B cell (primary cell): ENCODE measurements at regions not wholly inside any gene's neighbourhood (a gene's known extent, or its start where the extent isn't known, plus 50 kb on each side); places are given as distances from the start of the nearest gene placed in this dataset.

Experiments used
- ATAC-seq: fragments of 200-7000 bp; cut with Tn5 transposase; one replicate; pipeline ENCODE4 v1.10.0; 2021; ENCODE audit warnings: low read depth, mild to moderate bottlenecking, moderate number of reproducible peaks, moderate library complexity
- CTCF ChIA-PET: fragments of 350-600 bp; sonication (Branson Sonifier 250); formaldehyde crosslinking; loops from one replicate; lab custom pipeline; 2021; ENCODE audit warnings: antibody characterized with exemption, inconsistent platforms; lab: Charles Lee
- POLR2A ChIA-PET: fragments of 350-600 bp; sonication (Branson Sonifier 250); formaldehyde crosslinking; loops from one replicate; lab custom pipeline; 2021; ENCODE audit warnings: antibody characterized with exemption; lab: Charles Lee
- DNase-seq: peaks from one replicate; pipeline ENCODE4 v3.0.0; 2013
- H2AFZ ChIP-seq: 2 replicates; pipeline ENCODE4 v1.6.1; 2012; ENCODE audit warnings: mild to moderate bottlenecking, low read depth, low read length; ENCODE audit not compliant: insufficient read depth, poor library complexity, severe bottlenecking
- H3K27ac ChIP-seq, 2 donors: 1 replicate in 1 of 2; 2 replicates in 1 of 2; pipeline ENCODE4 v1.5.1; 2012 to 2013; ENCODE audit warnings: low read length in 2 of 2, mild to moderate bottlenecking in 2 of 2, moderate library complexity in 1 of 2
- H3K27me3 ChIP-seq, 4 experiments: fragments of 200-600 bp in 1 of 4; sonication (generic) in 1 of 4; replicated peaks in 1 of 4; 1 replicate in 2 of 4; 2 replicates in 2 of 4; pipeline versions ENCODE4 v1.6.1 to v1.7.0; 2013 to 2016; ENCODE audit warnings: low read length in 3 of 4, mild to moderate bottlenecking in 2 of 4, mixed read lengths in 1 of 4, moderate library complexity in 1 of 4; ENCODE audit not compliant: insufficient read depth in 4 of 4, control insufficient read depth in 3 of 4; ENCODE audit errors: control extremely low read depth in 1 of 4
- H3K36me3 ChIP-seq, 2 experiments: replicated peaks in 1 of 2; 1 replicate in 1 of 2; 2 replicates in 1 of 2; pipeline versions ENCODE4 v1.6.1 to v1.7.1; 2013; ENCODE audit warnings: low read length in 1 of 2; ENCODE audit not compliant: insufficient read depth in 2 of 2, control insufficient read depth in 1 of 2; ENCODE audit errors: control extremely low read depth in 1 of 2, extremely low read depth in 1 of 2
- H3K4me1 ChIP-seq, 2 donors: fragments of 200-600 bp in 1 of 2; sonication (generic) in 1 of 2; 1 replicate in 1 of 2; 2 replicates in 1 of 2; pipeline versions ENCODE4 v1.5.1 to v1.6.1; 2013 to 2017; ENCODE audit warnings: low read length in 2 of 2; ENCODE audit not compliant: control insufficient read depth in 2 of 2, insufficient read depth in 2 of 2
- H3K4me2 ChIP-seq: replicated peaks from 2 replicates; pipeline ENCODE3; 2012; ENCODE audit warnings: mild to moderate bottlenecking, low read depth, low read length; ENCODE audit not compliant: poor library complexity, severe bottlenecking
- H3K4me3 ChIP-seq, 5 experiments: fragments of 200-600 bp in 1 of 5; sonication (generic) in 1 of 5; 1 replicate in 3 of 5; 2 replicates in 2 of 5; pipeline versions ENCODE4 v1.5.1 to v1.7.0; 2011 to 2016; ENCODE audit warnings: low read length in 4 of 5, mild to moderate bottlenecking in 4 of 5, low read depth in 2 of 5, control low read depth in 1 of 5, moderate library complexity in 1 of 5; ENCODE audit not compliant: insufficient read depth in 1 of 5; ENCODE audit errors: control extremely low read depth in 1 of 5, extremely low read depth in 1 of 5
- H3K79me2 ChIP-seq: fragments of 200-600 bp; sonication (generic); one replicate; pipeline ENCODE4 v1.6.0; 2016; ENCODE audit warnings: low read length; ENCODE audit not compliant: control insufficient read depth, insufficient read depth
- H3K9ac ChIP-seq: fragments of 200-600 bp; sonication (generic); 2 replicates; pipeline ENCODE4 v1.6.1; 2017; ENCODE audit warnings: mild to moderate bottlenecking, low read length, moderate library complexity
- H3K9me3 ChIP-seq, 3 donors: one replicate each; pipeline versions ENCODE4 v1.6.1 to v1.7.1; 2013; ENCODE audit warnings: low read length in 2 of 3; ENCODE audit not compliant: control insufficient read depth in 2 of 3, insufficient read depth in 1 of 3; ENCODE audit errors: control extremely low read depth in 1 of 3
- H4K20me1 ChIP-seq: 2 replicates; pipeline ENCODE4 v1.6.0; 2012; ENCODE audit warnings: mild to moderate bottlenecking, low read length; ENCODE audit not compliant: insufficient read depth, control insufficient read depth, poor library complexity, severe bottlenecking
- H3K27ac Mint-ChIP-seq: one replicate; pipeline ENCODE4 v1.8.0; 2021; ENCODE audit warnings: mixed read lengths
- H3K27me3 Mint-ChIP-seq: one replicate; pipeline ENCODE4 v1.8.0; 2021; ENCODE audit warnings: mixed read lengths
- H3K4me1 Mint-ChIP-seq: one replicate; pipeline ENCODE4 v1.8.0; 2021; ENCODE audit warnings: mixed read lengths
- H3K4me3 Mint-ChIP-seq: one replicate; pipeline ENCODE4 v1.8.0; 2021; ENCODE audit warnings: mixed read lengths
- H3K9me3 Mint-ChIP-seq: one replicate; pipeline ENCODE4 v1.8.0; 2022; ENCODE audit warnings: mixed read lengths; ENCODE audit not compliant: insufficient read depth
- CTCF ChIP-seq: fragments of 200-600 bp; IDR thresholded peaks from one replicate; pipeline ENCODE4 v1.8.0; 2022; ENCODE audit warnings: antibody characterized with exemption, mild to moderate bottlenecking
- EZH2 ChIP-seq: IDR thresholded peaks from 2 replicates; pipeline ENCODE4 v1.6.1; 2012; ENCODE audit warnings: borderline replicate concordance, low read depth, mild to moderate bottlenecking, moderate library complexity, low read length; ENCODE audit not compliant: insufficient read depth, poor library complexity, severe bottlenecking
- WGBS: methylation state at CpG from one replicate; pipeline ENCODE4 v1.1.5; 2013; ENCODE audit warnings: missing lambda C conversion rate; ENCODE audit not compliant: insufficient coverage; 5-methylcytosine and 5-hydroxymethylcytosine counted together
- intact Hi-C: fragments of 100-400 bp; cut with micrococcal nuclease; formaldehyde crosslinking; loops from one replicate; pipeline ENCODE4 v1.10.0; 2022

DNA sequence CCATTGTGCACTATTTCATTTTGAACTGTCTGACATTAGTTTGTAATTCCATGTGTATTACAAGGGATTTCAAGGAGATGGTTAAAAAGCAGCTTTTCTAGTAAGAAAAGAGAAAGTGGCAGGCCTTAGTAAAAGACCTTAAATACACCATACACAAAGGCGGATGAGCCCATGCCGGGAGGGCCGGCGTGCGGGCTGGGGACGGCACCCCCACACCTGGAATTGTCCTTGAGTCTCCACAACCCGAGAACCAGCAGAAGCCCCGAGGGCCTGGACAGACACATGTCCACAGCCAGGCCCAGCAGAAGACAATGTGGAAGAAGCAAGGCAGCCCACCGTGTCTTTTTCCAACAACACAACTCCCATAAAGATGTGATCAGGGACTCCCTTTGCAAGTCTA is 123.7 kb upstream of the TCERG1L start:
- CTCF ChIA-PET, result no interaction called here
- Histone ChIP-seq H3K4me3 (no peak overlapping the region), H3K9ac (no peak overlapping the region), H3K36me3 (no peaks in the 10 kb centered on the region), H3K4me2 (no peak overlapping the region), H2AFZ (no peak overlapping the region), H3K79me2 (no peaks in the 10 kb centered on the region), H3K27me3 (no peaks in the 10 kb centered on the region), H3K27ac (no peak overlapping the region), H4K20me1 (no peaks in the 10 kb centered on the region), H3K9me3 (peaks cover 0 to 15% (median 0%) of the 10 kb centered on the region in 3 donors), H3K4me1 (no peaks in the 10 kb centered on the region)
- peaks cover 13% of the 10 kb centered on the region for H3K27me3 Mint-ChIP-seq
- POLR2A ChIA-PET, result no interaction called here
- intact Hi-C loops, result no loop called here
- DNase-seq (no peak), ATAC-seq (no peak)
- TF ChIP-seq CTCF, result no peak
- TF ChIP-seq EZH2, result no peak
- H3K9me3 Mint-ChIP-seq, result no peaks in the 10 kb centered on the region
- no peak overlapping the region for H3K27ac Mint-ChIP-seq
- WGBS, result 94% methylated on average over 8 of the region's 9 CpGs
- H3K4me3 Mint-ChIP-seq, result no peak overlapping the region
- H3K4me1 Mint-ChIP-seq, result no peaks in the 10 kb centered on the region

- intact Hi-C loops, result no loop called here
- no peaks in the 10 kb centered on the region for H3K4me1 ChIP-seq
- H3K27ac ChIP-seq, result no peak overlapping the region
- no peak for DNase-seq
- no peak overlapping the region for H3K4me2 ChIP-seq
- H4K20me1 ChIP-seq, result no peaks in the 10 kb centered on the region
- H3K9me3 ChIP-seq, result peaks cover 0 to 22% (median 0%) of the 10 kb centered on the region in 3 donors
- Mint-ChIP-seq H3K4me3 (no peak overlapping the region), H3K9me3 (no peaks in the 10 kb centered on the region), H3K27me3 (peaks cover 14% of the 10 kb centered on the region), H3K27ac (no peak overlapping the region), H3K4me1 (no peaks in the 10 kb centered on the region)
- TF ChIP-seq EZH2 (no peak), CTCF (no peak)
- H3K79me2 ChIP-seq, result no peaks in the 10 kb centered on the region
- no peak overlapping the region for H3K9ac ChIP-seq
- no peak overlapping the region for H3K4me3 ChIP-seq
- no peak overlapping the region for H2AFZ ChIP-seq
- H3K36me3 ChIP-seq, result no peaks in the 10 kb centered on the region
- ChIA-PET POLR2A (no interaction called here), CTCF (no interaction called here)
- 90% methylated on average over 15 of the region's 18 CpGs for WGBS
- ATAC-seq, result no peak
- H3K27me3 ChIP-seq, result no peaks in the 10 kb centered on the region
Observed at GRCh38 chr10:131435760-131436457, 124.4 kb upstream of the TCERG1L start.
